GM18858 (cell line): ENCODE measurements at regions not wholly inside any gene's neighbourhood (a gene's known extent, or its start where the extent isn't known, plus 50 kb on each side); places are given as distances from the start of the nearest gene placed in this dataset.
"Not testable (repeated sequence)": the region's sequence is repeated elsewhere in the genome, so short reads cannot be mapped to it uniquely, and the experiment has no call there.

Experiments
- ATAC-seq: cut with Tn5 transposase; IDR thresholded peaks from one replicate; pipeline ENCODE4 v1.9.1; 2021; ENCODE audit not compliant: unreplicated experiment

DNA sequence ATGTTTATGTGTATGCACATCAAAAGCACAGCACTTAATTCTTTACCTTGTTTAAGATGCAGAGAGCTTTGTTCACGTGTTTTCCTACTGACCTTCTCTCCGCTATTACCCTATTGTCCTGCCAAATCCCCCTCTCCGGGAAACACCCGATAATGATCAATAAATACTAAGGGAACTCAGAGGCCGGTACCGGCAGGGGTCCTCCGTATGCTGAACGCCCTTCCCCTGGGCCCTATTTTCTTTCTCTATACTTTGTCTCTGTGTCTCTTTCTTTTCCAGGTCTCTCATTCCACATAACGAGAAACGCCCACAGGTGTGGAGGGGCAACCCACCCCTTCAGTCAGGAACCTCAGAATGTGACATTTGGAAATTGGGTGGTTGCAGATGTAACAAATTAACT is 160.1 kb downstream of the ADRA2C start:
- ATAC-seq: not testable (repeated sequence)

DNA sequence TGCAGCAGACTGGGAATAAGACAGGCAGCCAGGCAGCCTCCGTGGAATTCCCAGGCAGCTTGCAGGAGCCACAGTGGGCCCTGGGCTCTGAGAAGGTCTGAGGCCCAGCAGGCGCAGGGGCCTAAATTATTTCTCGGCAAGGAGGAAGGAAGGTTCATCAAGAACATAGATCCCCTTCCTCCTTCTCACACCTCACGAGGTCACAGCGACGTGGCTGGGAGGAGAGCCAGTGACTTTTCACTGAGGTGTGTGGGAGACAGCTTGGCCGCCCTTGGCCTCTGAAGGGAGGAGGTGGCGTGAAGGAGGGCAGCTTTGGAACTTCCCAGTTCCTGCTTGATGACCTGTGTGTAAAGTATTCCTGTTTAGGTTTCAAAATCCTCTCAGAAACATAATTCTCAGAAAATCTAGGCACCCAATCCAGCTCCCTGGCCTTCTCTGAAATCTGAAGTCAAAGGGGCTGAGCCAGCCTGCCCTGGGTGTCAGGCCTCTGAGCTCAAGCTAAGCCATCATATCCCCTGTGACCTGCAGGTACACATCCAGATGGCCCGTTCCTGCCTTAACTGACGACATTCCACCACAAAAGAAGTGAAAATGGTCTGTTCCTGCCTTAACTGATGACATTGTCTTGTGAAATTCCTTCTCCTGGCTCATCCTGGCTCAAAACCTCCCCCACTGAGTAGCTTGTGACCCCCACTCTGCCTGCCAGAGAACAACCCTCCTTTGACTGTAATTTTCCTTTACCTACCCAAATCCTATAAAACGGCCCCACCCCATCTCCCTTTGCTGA is 161.0 kb downstream of the ADRA2C start:
- not testable (repeated sequence) for ATAC-seq

DNA sequence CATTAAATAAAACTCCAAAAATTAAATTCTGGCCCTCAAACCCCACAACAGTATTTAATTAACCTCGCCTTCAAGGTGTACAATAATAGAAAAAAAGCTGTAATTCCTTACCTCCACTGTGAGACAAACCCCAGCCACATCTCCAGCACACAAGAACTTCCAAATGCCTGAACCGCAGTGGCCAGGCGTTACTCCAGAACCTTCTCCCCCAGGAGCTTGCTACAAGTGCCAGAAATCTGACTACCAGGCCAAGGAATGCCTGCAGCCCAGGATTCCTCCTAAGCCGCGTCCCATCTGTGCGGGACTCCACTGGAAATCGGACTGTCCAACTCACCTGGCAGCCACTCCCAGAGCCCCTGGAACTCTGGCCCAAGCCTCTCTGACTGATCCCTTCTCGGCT is 163.2 kb downstream of the ADRA2C start:
- not testable (repeated sequence) for ATAC-seq

DNA sequence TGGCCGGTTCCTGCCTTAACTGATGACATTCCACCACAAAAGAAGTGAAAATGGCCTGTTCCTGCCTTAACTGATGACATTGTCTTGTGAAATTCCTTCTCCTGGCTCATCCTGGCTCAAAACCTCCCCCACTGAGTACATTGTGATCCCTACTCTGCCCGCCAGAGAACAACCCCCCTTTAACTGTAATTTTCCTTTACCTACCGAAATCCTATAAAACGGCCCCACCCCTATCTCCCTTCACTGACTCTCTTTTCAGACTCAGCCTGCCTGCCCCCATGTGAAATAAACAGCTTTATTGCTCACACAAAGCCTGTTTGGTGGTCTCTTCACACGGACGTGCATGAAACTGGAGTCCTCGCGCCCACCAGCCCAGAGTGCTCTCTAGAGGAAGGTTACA is 166.5 kb downstream of the ADRA2C start:
- not testable (repeated sequence) for ATAC-seq

- ATAC-seq: not testable (repeated sequence)
These were observed 169.2 kb downstream of the ADRA2C start for GRCh38 chr4:3935406-3935805.

- ATAC-seq: no peak
These were observed 170.0 kb downstream of the ADRA2C start for GRCh38 chr4:3936184-3936583.

- ATAC-seq: not testable (repeated sequence)
These were observed 171.8 kb downstream of the ADRA2C start for GRCh38 chr4:3937849-3938562.

DNA sequence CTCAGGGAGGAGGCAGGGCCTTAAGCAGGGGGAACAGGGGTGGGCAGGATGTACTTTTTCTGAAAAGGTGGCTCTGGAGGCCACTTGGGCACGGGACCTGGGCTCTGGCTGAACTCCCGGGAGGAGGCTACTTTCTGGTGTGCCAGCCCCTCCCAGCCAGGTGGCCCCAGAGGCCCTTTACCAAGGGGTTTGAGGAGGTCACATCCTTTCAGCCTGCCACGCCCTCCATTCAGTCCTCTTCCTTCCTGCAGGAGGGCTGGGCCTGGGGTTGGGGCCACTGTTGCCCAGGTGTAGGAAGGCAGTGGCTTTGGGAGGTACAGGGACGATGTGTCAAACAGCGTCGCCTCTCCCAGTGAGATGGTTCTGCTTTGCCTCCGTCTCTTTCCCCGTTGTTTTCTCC is 172.5 kb downstream of the ADRA2C start:
- not testable (repeated sequence) for ATAC-seq

DNA sequence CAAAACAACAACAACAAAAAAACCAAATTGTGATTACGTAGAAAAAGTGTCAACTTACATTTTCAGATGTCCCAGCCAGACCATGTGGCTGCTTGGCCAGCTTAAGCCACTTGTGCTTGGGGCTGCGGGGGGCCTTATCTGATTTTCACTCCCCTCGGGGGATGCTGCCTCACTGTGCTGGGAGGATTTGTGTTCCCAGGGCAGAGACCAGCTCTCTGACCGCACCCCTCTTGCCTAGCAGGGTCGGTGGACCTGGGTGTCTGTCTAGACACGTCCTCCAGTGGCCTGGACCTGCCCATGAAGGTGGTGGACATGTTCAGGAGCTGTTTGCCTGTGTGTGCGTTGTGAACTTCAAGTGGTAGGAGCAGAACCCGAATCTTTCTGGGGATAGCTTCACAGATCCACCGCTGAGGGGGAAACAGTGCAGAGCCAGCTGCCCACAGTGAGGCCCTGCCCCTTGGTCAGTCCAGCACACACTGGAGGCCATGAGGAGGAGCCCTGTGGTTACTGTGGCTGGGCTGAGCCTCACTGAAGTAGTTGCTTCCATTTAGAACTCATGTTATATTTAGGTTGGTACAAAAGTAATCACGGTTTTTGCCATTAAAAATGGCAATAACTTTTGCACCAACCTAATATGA is 173.9 kb downstream of the ADRA2C start:
- ATAC-seq: not testable (repeated sequence)

GRCh38 chr4:3941735-3942522 is 175.7 kb downstream of the ADRA2C start:
- ATAC-seq: not testable (repeated sequence)

GRCh38 chr4:3942569-3942971 is 176.4 kb downstream of the ADRA2C start:
- ATAC-seq: not testable (repeated sequence)

DNA sequence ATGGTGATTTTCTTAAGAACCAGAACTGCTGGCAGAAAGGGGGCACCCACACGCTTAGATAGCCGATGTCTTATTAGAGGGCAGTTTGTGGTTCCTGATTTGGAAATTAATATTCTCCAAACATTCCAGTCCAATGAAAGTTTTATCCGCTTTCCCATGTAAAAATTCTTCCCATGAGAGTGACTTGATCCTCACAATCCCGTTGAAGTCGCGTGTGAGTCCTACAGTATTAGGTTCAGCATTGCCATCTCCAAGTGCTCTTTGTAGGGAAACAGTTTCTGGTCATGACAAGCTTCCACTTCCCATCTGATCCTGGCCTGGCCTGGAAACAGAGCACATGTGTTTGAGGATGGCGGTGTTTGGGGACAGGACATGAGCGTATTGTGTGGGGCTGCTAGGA is 176.9 kb downstream of the ADRA2C start:
- not testable (repeated sequence) for ATAC-seq

- ATAC-seq: no peak
These were observed 179.5 kb downstream of the ADRA2C start for GRCh38 chr4:3945511-3946290.

- not testable (repeated sequence) for ATAC-seq
These were observed 180.4 kb downstream of the ADRA2C start for GRCh38 chr4:3946553-3946952.

DNA sequence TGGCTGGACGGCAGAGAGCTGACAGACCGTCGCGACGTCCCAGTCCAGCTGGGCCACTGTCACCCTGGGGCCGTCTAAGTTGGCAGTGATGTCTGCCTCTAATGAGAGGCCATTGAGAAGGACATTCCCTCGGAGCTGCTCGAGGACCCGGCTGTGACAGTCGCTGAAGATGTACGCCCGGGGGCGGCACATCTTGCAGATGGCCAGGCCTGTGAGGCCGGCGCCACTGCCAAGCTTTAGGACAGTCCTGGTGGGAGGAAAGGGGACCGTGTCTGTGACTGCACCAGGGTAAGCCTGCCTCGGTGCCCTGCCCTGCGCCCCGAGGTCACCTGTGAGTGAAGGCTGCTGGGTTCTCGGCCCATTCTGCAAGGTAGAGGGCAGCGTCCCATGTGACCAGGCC is 181.6 kb downstream of the ADRA2C start:
- ATAC-seq: not testable (repeated sequence)

- ATAC-seq: not testable (repeated sequence)
These were observed 182.0 kb downstream of the ADRA2C start for GRCh38 chr4:3948210-3948609.

GRCh38 chr4:3949916-3950315 is 183.7 kb downstream of the ADRA2C start:
- ATAC-seq: not testable (repeated sequence)

- ATAC-seq: not testable (repeated sequence)
These were observed 186.4 kb downstream of the ADRA2C start for GRCh38 chr4:3952443-3953139.

- ATAC-seq: not testable (repeated sequence)
These were observed 186.9 kb downstream of the ADRA2C start for GRCh38 chr4:3953140-3953489.
